ENCODE measurements at regions not wholly inside any gene's neighbourhood (a gene's known extent, or its start where the extent isn't known, plus 50 kb on each side); places are given as distances from the start of the nearest gene placed in this dataset.
"Not testable (repeated sequence)": the region's sequence is repeated elsewhere in the genome, so short reads cannot be mapped to it uniquely, and the experiment has no call there.

- no peak overlapping the region for H3K27ac ChIP-seq (ENCODE audit: low read length)
- ATAC-seq (ENCODE audit: insufficient read depth, low read depth): no peak
- no peaks in the 10 kb centered on the region for H3K27me3 ChIP-seq (ENCODE audit: insufficient read depth, low read length, poor library complexity)
- no peaks in the 10 kb centered on the region for H4K20me1 ChIP-seq (ENCODE audit: insufficient read depth, low read length)
- H3K9ac ChIP-seq (ENCODE audit: low read depth, low read length): no peak overlapping the region
- H3K36me3 ChIP-seq (ENCODE audit: insufficient read depth, low read length): no peaks in the 10 kb centered on the region
- H3K4me3 ChIP-seq (ENCODE audit: low read depth in 1 of 2, low read length in 2 of 2): no peak overlapping the region
- no peak overlapping the region for H3K4me2 ChIP-seq (ENCODE audit: insufficient read depth, low read length)
- no peaks in the 10 kb centered on the region for H3K79me2 ChIP-seq (ENCODE audit: insufficient read depth, low read length)
- no peak overlapping the region for H2AFZ ChIP-seq (ENCODE audit: low read depth, low read length)
- DNase-seq: no peak
- no peaks in the 10 kb centered on the region for H3K9me3 ChIP-seq (ENCODE audit: insufficient read depth, low read length, severe bottlenecking)
- TF ChIP-seq CTCF (IDR thresholded peaks at IDR 0.05; ENCODE audit: borderline replicate concordance, extremely low read depth, low read length, poor library complexity, severe bottlenecking) (no peak), EZH2 (IDR thresholded peaks at IDR 0.05; ENCODE audit: borderline replicate concordance, low read depth, low read length, severe bottlenecking) (no peak)
- H3K4me1 ChIP-seq (ENCODE audit: insufficient read depth, low read length): no peaks in the 10 kb centered on the region
Measured at GRCh38 chrX:44785652-44786051, 58.2 kb upstream of the DUSP21 start.

- no peak for DNase-seq
- no peaks in the 10 kb centered on the region for H3K79me2 ChIP-seq (ENCODE audit: insufficient read depth, low read length)
- H3K36me3 ChIP-seq (ENCODE audit: insufficient read depth, low read length): no peaks in the 10 kb centered on the region
- no peak overlapping the region for H2AFZ ChIP-seq (ENCODE audit: low read depth, low read length)
- no peaks in the 10 kb centered on the region for H3K27me3 ChIP-seq (ENCODE audit: insufficient read depth, low read length, poor library complexity)
- ATAC-seq (ENCODE audit: insufficient read depth, low read depth): no peak
- H3K4me3 ChIP-seq (ENCODE audit: low read depth in 1 of 2, low read length in 2 of 2): no peak overlapping the region
- H3K9ac ChIP-seq (ENCODE audit: low read depth, low read length): no peak overlapping the region
- no peak overlapping the region for H3K4me2 ChIP-seq (ENCODE audit: insufficient read depth, low read length)
- H3K9me3 ChIP-seq (ENCODE audit: insufficient read depth, low read length, severe bottlenecking): no peaks in the 10 kb centered on the region
- no peak overlapping the region for H3K27ac ChIP-seq (ENCODE audit: low read length)
- no peaks in the 10 kb centered on the region for H3K4me1 ChIP-seq (ENCODE audit: insufficient read depth, low read length)
- H4K20me1 ChIP-seq (ENCODE audit: insufficient read depth, low read length): no peaks in the 10 kb centered on the region
- no peak for TF ChIP-seq EZH2 (IDR thresholded peaks at IDR 0.05; ENCODE audit: borderline replicate concordance, low read depth, low read length, severe bottlenecking)
- TF ChIP-seq CTCF (IDR thresholded peaks at IDR 0.05; ENCODE audit: borderline replicate concordance, extremely low read depth, low read length, poor library complexity, severe bottlenecking): no peak
Measured at GRCh38 chrX:44784241-44784640, 59.6 kb upstream of the DUSP21 start.

GRCh38 chrX:44778254-44778653, 65.6 kb upstream of the DUSP21 start:
- Histone ChIP-seq H3K36me3 (ENCODE audit: insufficient read depth, low read length) (no peaks in the 10 kb centered on the region), H4K20me1 (ENCODE audit: insufficient read depth, low read length) (no peaks in the 10 kb centered on the region), H3K4me1 (ENCODE audit: insufficient read depth, low read length) (no peaks in the 10 kb centered on the region), H3K27ac (ENCODE audit: low read length) (no peak overlapping the region), H2AFZ (ENCODE audit: low read depth, low read length) (no peak overlapping the region), H3K9me3 (ENCODE audit: insufficient read depth, low read length, severe bottlenecking) (no peaks in the 10 kb centered on the region), H3K9ac (ENCODE audit: low read depth, low read length) (no peak overlapping the region), H3K4me3 (ENCODE audit: low read depth in 1 of 2, low read length in 2 of 2) (no peak overlapping the region), H3K79me2 (ENCODE audit: insufficient read depth, low read length) (no peaks in the 10 kb centered on the region), H3K4me2 (ENCODE audit: insufficient read depth, low read length) (no peak overlapping the region), H3K27me3 (ENCODE audit: insufficient read depth, low read length, poor library complexity) (no peaks in the 10 kb centered on the region)
- ATAC-seq (ENCODE audit: insufficient read depth, low read depth) (no peak), DNase-seq (no peak)
- TF ChIP-seq EZH2 (IDR thresholded peaks at IDR 0.05; ENCODE audit: borderline replicate concordance, low read depth, low read length, severe bottlenecking) (no peak), CTCF (IDR thresholded peaks at IDR 0.05; ENCODE audit: borderline replicate concordance, extremely low read depth, low read length, poor library complexity, severe bottlenecking) (no peak)

GRCh38 chrX:44775726-44776125, 68.1 kb upstream of the DUSP21 start:
- Histone ChIP-seq H3K4me1 (ENCODE audit: insufficient read depth, low read length) (no peaks in the 10 kb centered on the region), H3K27ac (ENCODE audit: low read length) (no peak overlapping the region), H3K4me2 (ENCODE audit: insufficient read depth, low read length) (no peak overlapping the region), H3K27me3 (ENCODE audit: insufficient read depth, low read length, poor library complexity) (no peaks in the 10 kb centered on the region), H3K79me2 (ENCODE audit: insufficient read depth, low read length) (no peaks in the 10 kb centered on the region), H3K36me3 (ENCODE audit: insufficient read depth, low read length) (no peaks in the 10 kb centered on the region), H3K9me3 (ENCODE audit: insufficient read depth, low read length, severe bottlenecking) (no peaks in the 10 kb centered on the region), H4K20me1 (ENCODE audit: insufficient read depth, low read length) (no peaks in the 10 kb centered on the region), H2AFZ (ENCODE audit: low read depth, low read length) (no peak overlapping the region), H3K4me3 (ENCODE audit: low read depth in 1 of 2, low read length in 2 of 2) (no peak overlapping the region), H3K9ac (ENCODE audit: low read depth, low read length) (no peak overlapping the region)
- DNase-seq (no peak), ATAC-seq (ENCODE audit: insufficient read depth, low read depth) (no peak)
- TF ChIP-seq EZH2 (IDR thresholded peaks at IDR 0.05; ENCODE audit: borderline replicate concordance, low read depth, low read length, severe bottlenecking) (no peak), CTCF (IDR thresholded peaks at IDR 0.05; ENCODE audit: borderline replicate concordance, extremely low read depth, low read length, poor library complexity, severe bottlenecking) (no peak)

- not testable (repeated sequence) for ATAC-seq (ENCODE audit: insufficient read depth, low read depth)
Measured at GRCh38 chrX:44774066-44774465, 69.8 kb upstream of the DUSP21 start.

More at GRCh38 chrX:44774066-44774465, 69.8 kb upstream of the DUSP21 start:
- not testable (repeated sequence) for H3K4me3 ChIP-seq (ENCODE audit: low read depth in 1 of 2, low read length in 2 of 2); DNase-seq; H3K4me2 ChIP-seq (ENCODE audit: insufficient read depth, low read length); H3K27me3 ChIP-seq (ENCODE audit: insufficient read depth, low read length, poor library complexity); H3K4me1 ChIP-seq (ENCODE audit: insufficient read depth, low read length); H3K9ac ChIP-seq (ENCODE audit: low read depth, low read length); H3K9me3 ChIP-seq (ENCODE audit: insufficient read depth, low read length, severe bottlenecking); H3K27ac ChIP-seq (ENCODE audit: low read length); H4K20me1 ChIP-seq (ENCODE audit: insufficient read depth, low read length); H3K36me3 ChIP-seq (ENCODE audit: insufficient read depth, low read length); H2AFZ ChIP-seq (ENCODE audit: low read depth, low read length); H3K79me2 ChIP-seq (ENCODE audit: insufficient read depth, low read length)
